GM19240 (cell line): ENCODE measurements at regions not wholly inside any gene's neighbourhood (a gene's known extent, or its start where the extent isn't known, plus 50 kb on each side); places are given as distances from the start of the nearest gene placed in this dataset.

Experiments used
- DNase-seq: peaks from one replicate; pipeline ENCODE4 v3.0.0; 2011; ENCODE audit warnings: low spot score; ENCODE audit not compliant: insufficient read length

- DNase-seq, result no peak
Observed at GRCh38 chr5:38101897-38102296, 156.5 kb upstream of the EGFLAM start.

- no peak for DNase-seq
Observed at GRCh38 chr5:38099205-38100168, 158.9 kb upstream of the EGFLAM start.

GRCh38 chr5:38094889-38095288 is 163.5 kb upstream of the EGFLAM start:
- no peak for DNase-seq

- DNase-seq, result no peak
Observed at GRCh38 chr5:38093855-38094254, 164.5 kb upstream of the EGFLAM start.

GRCh38 chr5:38086777-38087176 is 171.6 kb upstream of the EGFLAM start:
- DNase-seq, result no peak

GRCh38 chr5:38079620-38080402 is 178.5 kb upstream of the EGFLAM start:
- DNase-seq, result no peak

- no peak for DNase-seq
Observed at GRCh38 chr5:38078161-38078560, 180.2 kb upstream of the EGFLAM start.

GRCh38 chr5:38077652-38078051 is 180.7 kb upstream of the EGFLAM start:
- DNase-seq, result no peak

GRCh38 chr5:38071831-38072694 is 186.3 kb upstream of the EGFLAM start:
- no peak for DNase-seq

GRCh38 chr5:38070304-38070950 is 187.9 kb upstream of the EGFLAM start:
- DNase-seq, result no peak

GRCh38 chr5:38069360-38069759 is 189.0 kb upstream of the EGFLAM start:
- DNase-seq, result no peak

- DNase-seq, result no peak
Observed at GRCh38 chr5:38060354-38060753, 198.0 kb upstream of the EGFLAM start.

- DNase-seq, result no peak
Observed at GRCh38 chr5:38059876-38060275, 198.5 kb upstream of the EGFLAM start.

- no peak for DNase-seq
Observed at GRCh38 chr5:38051711-38052511, 206.4 kb upstream of the EGFLAM start.

- DNase-seq, result no peak
Observed at GRCh38 chr5:38048400-38048799, 208.6 kb upstream of the GDNF start.

GRCh38 chr5:38046103-38046502 is 206.3 kb upstream of the GDNF start:
- no peak for DNase-seq

- DNase-seq, result no peak
Observed at GRCh38 chr5:38045446-38045845, 205.6 kb upstream of the GDNF start.

GRCh38 chr5:38039826-38040225 is 200.0 kb upstream of the GDNF start:
- DNase-seq, result no peak

GRCh38 chr5:38039091-38039490 is 199.2 kb upstream of the GDNF start:
- no peak for DNase-seq

- no peak for DNase-seq
Observed at GRCh38 chr5:38036765-38037164, 196.9 kb upstream of the GDNF start.
